A673 (cell line): ENCODE measurements at regions not wholly inside any gene's neighbourhood (a gene's known extent, or its start where the extent isn't known, plus 50 kb on each side); places are given as distances from the start of the nearest gene placed in this dataset.

Source experiments
- CTCF ChIP-seq: fragments of 300-800, 200-600 bp; sonication (generic); conservative IDR thresholded peaks from 2 replicates; pipeline ENCODE4 v1.5.1; 2017; ENCODE audit warnings: low read depth, mild to moderate bottlenecking, antibody characterized with exemption, low read length, moderate library complexity, mixed read lengths
- EZH2 ChIP-seq: fragments of 200-600 bp; sonication (generic); IDR thresholded peaks from 2 replicates; pipeline ENCODE4 v1.6.1; 2017; ENCODE audit warnings: borderline replicate concordance, low read depth, mild to moderate bottlenecking, mixed read lengths, antibody characterized with exemption, low read length; ENCODE audit not compliant: poor library complexity, severe bottlenecking

- TF ChIP-seq CTCF, result no peak
- TF ChIP-seq EZH2, result no peak
Measured at GRCh38 chr11:82239498-82239897, 494.2 kb downstream of the FAM181B start.
